DND-41 (cell line): ENCODE measurements at regions not wholly inside any gene's neighbourhood (a gene's known extent, or its start where the extent isn't known, plus 50 kb on each side); places are given as distances from the start of the nearest gene placed in this dataset.

Source experiments
- EZH2 ChIP-seq: IDR thresholded peaks from 3 replicates; pipeline ENCODE4 v1.6.1; 2012; ENCODE audit warnings: borderline replicate concordance, low read depth, mild to moderate bottlenecking, moderate library complexity, low read length, inconsistent platforms; ENCODE audit not compliant: severe bottlenecking
- TF ChIP-seq, protein P1 (sequence below): IDR thresholded peaks from 2 replicates; pipeline ENCODE4 v1.5.1; 2012; ENCODE audit warnings: borderline replicate concordance, low read length, moderate library complexity, mild to moderate bottlenecking; ENCODE audit not compliant: poor library complexity, severe bottlenecking; ENCODE audit errors: extremely low read depth

DNA sequence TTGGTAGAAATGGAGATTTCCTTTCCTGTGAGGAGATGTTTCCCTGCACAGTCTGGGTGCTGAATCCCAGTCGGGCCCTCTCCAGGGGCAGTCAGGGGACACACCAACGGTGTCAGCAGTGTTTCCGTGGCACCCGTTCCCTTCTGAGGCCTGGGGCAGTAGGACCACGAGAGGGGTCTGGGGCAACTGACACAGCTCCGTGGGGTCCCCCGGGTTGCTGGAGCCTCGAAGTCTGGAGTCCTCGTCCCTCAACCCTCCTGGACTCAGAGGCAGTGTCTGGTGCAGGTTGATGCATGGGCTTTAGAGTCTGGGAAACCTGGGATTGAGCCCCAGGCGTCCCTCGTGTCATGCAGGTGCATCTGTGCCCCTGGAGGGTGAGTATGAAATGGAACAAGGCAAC, 327.3 kb downstream of the ADGRD1 start:
- TF ChIP-seq, protein P1, sequence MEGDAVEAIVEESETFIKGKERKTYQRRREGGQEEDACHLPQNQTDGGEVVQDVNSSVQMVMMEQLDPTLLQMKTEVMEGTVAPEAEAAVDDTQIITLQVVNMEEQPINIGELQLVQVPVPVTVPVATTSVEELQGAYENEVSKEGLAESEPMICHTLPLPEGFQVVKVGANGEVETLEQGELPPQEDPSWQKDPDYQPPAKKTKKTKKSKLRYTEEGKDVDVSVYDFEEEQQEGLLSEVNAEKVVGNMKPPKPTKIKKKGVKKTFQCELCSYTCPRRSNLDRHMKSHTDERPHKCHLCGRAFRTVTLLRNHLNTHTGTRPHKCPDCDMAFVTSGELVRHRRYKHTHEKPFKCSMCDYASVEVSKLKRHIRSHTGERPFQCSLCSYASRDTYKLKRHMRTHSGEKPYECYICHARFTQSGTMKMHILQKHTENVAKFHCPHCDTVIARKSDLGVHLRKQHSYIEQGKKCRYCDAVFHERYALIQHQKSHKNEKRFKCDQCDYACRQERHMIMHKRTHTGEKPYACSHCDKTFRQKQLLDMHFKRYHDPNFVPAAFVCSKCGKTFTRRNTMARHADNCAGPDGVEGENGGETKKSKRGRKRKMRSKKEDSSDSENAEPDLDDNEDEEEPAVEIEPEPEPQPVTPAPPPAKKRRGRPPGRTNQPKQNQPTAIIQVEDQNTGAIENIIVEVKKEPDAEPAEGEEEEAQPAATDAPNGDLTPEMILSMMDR, result no peak
- no peak for TF ChIP-seq EZH2
